CD14-positive monocyte (primary cell): ENCODE measurements at regions not wholly inside any gene's neighbourhood (a gene's known extent, or its start where the extent isn't known, plus 50 kb on each side); places are given as distances from the start of the nearest gene placed in this dataset.

Experiments
- DNase-seq, 3 donors: peaks; one replicate each; pipeline ENCODE4 v3.0.0-alpha.2; 2011 to 2022
- H2AFZ ChIP-seq: 2 replicates; pipeline ENCODE4 v1.6.0; 2012; ENCODE audit warnings: mild to moderate bottlenecking, low read depth, low read length, inconsistent platforms; ENCODE audit not compliant: insufficient read depth, poor library complexity, severe bottlenecking
- H3K27ac ChIP-seq, 2 donors: 1 replicate in 1 of 2; 2 replicates in 1 of 2; pipeline ENCODE4 v1.5.1; 2012 to 2013; ENCODE audit warnings: low read length in 2 of 2, control low read depth in 1 of 2, inconsistent platforms in 1 of 2, low read depth in 1 of 2, mild to moderate bottlenecking in 1 of 2
- H3K27me3 ChIP-seq, 2 donors: one replicate each; pipeline versions ENCODE4 v1.6.0 to v1.6.1; 2011 to 2013; ENCODE audit warnings: low read length in 2 of 2; ENCODE audit not compliant: control insufficient read depth in 2 of 2, insufficient read depth in 2 of 2
- H3K36me3 ChIP-seq, 2 donors: replicated peaks in 1 of 2; 1 replicate in 1 of 2; 2 replicates in 1 of 2; pipeline versions ENCODE4 v1.5.1 to v1.6.1; 2012 to 2013; ENCODE audit warnings: low read length in 2 of 2, control low read depth in 1 of 2, inconsistent platforms in 1 of 2, mild to moderate bottlenecking in 1 of 2; ENCODE audit not compliant: insufficient read depth in 2 of 2, control insufficient read depth in 1 of 2
- H3K4me1 ChIP-seq, 2 donors: 1 replicate in 1 of 2; 2 replicates in 1 of 2; pipeline versions ENCODE4 v1.5.1 to v1.6.1; 2012 to 2013; ENCODE audit warnings: low read length in 2 of 2, control low read depth in 1 of 2, inconsistent platforms in 1 of 2, mild to moderate bottlenecking in 1 of 2, moderate library complexity in 1 of 2; ENCODE audit not compliant: insufficient read depth in 2 of 2, control insufficient read depth in 1 of 2
- H3K4me2 ChIP-seq: replicated peaks from 2 replicates; pipeline ENCODE3; 2012; ENCODE audit warnings: low read length, moderate library complexity, mild to moderate bottlenecking; ENCODE audit not compliant: poor library complexity, severe bottlenecking; ENCODE audit errors: extremely low read depth
- H3K4me3 ChIP-seq, 3 experiments: fragments of 200-600 bp in 1 of 3; sonication (generic) in 1 of 3; replicated peaks in 1 of 3; 1 replicate in 2 of 3; 2 replicates in 1 of 3; pipeline ENCODE4 v1.5.1; 2011 to 2013; ENCODE audit warnings: low read length in 3 of 3, mild to moderate bottlenecking in 3 of 3, control low read depth in 2 of 3, low read depth in 2 of 3, inconsistent platforms in 1 of 3, moderate library complexity in 1 of 3
- H3K79me2 ChIP-seq: 2 replicates; pipeline ENCODE4 v1.6.0; 2012; ENCODE audit warnings: mild to moderate bottlenecking, control low read depth, inconsistent platforms, low read length, moderate library complexity; ENCODE audit not compliant: insufficient read depth
- H3K9ac ChIP-seq: 2 replicates; pipeline ENCODE4 v1.6.0; 2017; ENCODE audit warnings: low read length, mild to moderate bottlenecking; ENCODE audit not compliant: insufficient read depth, poor library complexity, severe bottlenecking
- H3K9me3 ChIP-seq, 2 donors: replicated peaks in 1 of 2; 1 replicate in 1 of 2; 2 replicates in 1 of 2; pipeline versions ENCODE4 v1.5.1 to v1.6.1; 2012 to 2013; ENCODE audit warnings: low read length in 2 of 2, control low read depth in 1 of 2; ENCODE audit not compliant: control insufficient read depth in 1 of 2, insufficient read depth in 1 of 2
- H4K20me1 ChIP-seq: 2 replicates; pipeline ENCODE4 v1.6.0; 2012; ENCODE audit warnings: mild to moderate bottlenecking, low read length, control low read depth, moderate library complexity; ENCODE audit not compliant: insufficient read depth
- H3K27ac Mint-ChIP-seq, 7 donors: one replicate each; pipeline ENCODE4 v1.8.0; 2020; ENCODE audit warnings: mild to moderate bottlenecking in 7 of 7, mixed read lengths in 7 of 7, moderate library complexity in 6 of 7, inconsistent platforms in 2 of 7
- H3K27me3 Mint-ChIP-seq, 3 donors: one replicate each; pipeline ENCODE4 v1.8.0; 2021 to 2022; ENCODE audit warnings: low read depth in 3 of 3, mild to moderate bottlenecking in 3 of 3, mixed read lengths in 3 of 3, moderate library complexity in 3 of 3, inconsistent platforms in 1 of 3
- H3K36me3 Mint-ChIP-seq, 2 donors: one replicate each; pipeline ENCODE4 v1.8.0; 2020; ENCODE audit warnings: mixed read lengths in 2 of 2, inconsistent platforms in 1 of 2, mild to moderate bottlenecking in 1 of 2
- H3K4me1 Mint-ChIP-seq: one replicate; pipeline ENCODE4 v1.8.0; 2020; ENCODE audit warnings: mild to moderate bottlenecking, mixed read lengths
- H3K4me3 Mint-ChIP-seq, 2 donors: one replicate each; pipeline ENCODE4 v1.8.0; 2020; ENCODE audit warnings: mild to moderate bottlenecking in 2 of 2, mixed read lengths in 2 of 2, moderate library complexity in 1 of 2
- H3K9me3 Mint-ChIP-seq, 7 donors: one replicate each; pipeline ENCODE4 v1.8.0; 2020 to 2022; ENCODE audit warnings: mixed read lengths in 7 of 7, mild to moderate bottlenecking in 6 of 7, moderate library complexity in 6 of 7, inconsistent platforms in 2 of 7
- CTCF ChIP-seq: fragments of 200-600 bp; IDR thresholded peaks from one replicate; pipeline ENCODE4 v1.8.0; 2022; ENCODE audit warnings: antibody characterized with exemption, mild to moderate bottlenecking
- WGBS: methylation state at CpG from one replicate; pipeline ENCODE4 v1.1.5; 2013; ENCODE audit warnings: missing lambda C conversion rate; ENCODE audit not compliant: insufficient coverage; 5-methylcytosine and 5-hydroxymethylcytosine counted together
- intact Hi-C, 2 donors: fragments of 100-400 bp; cut with micrococcal nuclease; formaldehyde crosslinking; loops; one replicate each; pipeline versions ENCODE4 v1.15.0 to v1.15.1; 2023

DNA sequence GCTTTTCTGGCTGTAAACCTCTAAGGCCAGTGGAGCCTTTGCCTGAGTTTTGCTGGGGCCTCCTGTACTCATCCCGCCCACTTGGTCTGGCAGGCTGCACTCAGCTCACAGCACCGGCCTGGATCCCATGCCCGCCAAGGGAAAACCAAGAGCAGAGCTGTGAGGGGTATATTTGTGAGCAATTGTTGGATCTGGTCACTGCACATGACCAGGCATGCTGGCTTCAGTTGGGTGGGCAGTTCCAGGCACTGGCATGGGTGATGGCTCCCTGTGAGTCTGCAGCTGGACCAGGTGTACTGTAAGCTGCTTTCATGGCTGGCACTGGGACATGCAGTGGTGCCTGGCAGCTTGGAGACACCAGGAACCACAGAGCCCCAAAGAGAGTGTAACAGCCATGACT lies 563.1 kb upstream of the RGS18 start:
- Histone ChIP-seq H2AFZ (no peak overlapping the region), H3K27ac (no peak overlapping the region), H3K4me3 (no peak overlapping the region), H3K36me3 (no peaks in the 10 kb centered on the region), H4K20me1 (no peaks in the 10 kb centered on the region), H3K4me1 (no peaks in the 10 kb centered on the region), H3K9ac (no peak overlapping the region), H3K27me3 (no peaks in the 10 kb centered on the region), H3K9me3 (peaks cover 4 to 9% of the 10 kb centered on the region in 2 donors), H3K79me2 (no peaks in the 10 kb centered on the region), H3K4me2 (no peak overlapping the region)
- TF ChIP-seq CTCF, result no peak
- H3K27ac Mint-ChIP-seq, result no peak overlapping the region
- 100% methylated on average over 3 of the region's 3 CpGs for WGBS
- peaks cover 5 to 9% (median 6%) of the 10 kb centered on the region in 7 donors for H3K9me3 Mint-ChIP-seq
- no peaks in the 10 kb centered on the region for H3K27me3 Mint-ChIP-seq
- H3K4me3 Mint-ChIP-seq, result no peak overlapping the region
- H3K36me3 Mint-ChIP-seq, result no peaks in the 10 kb centered on the region
- H3K4me1 Mint-ChIP-seq, result no peaks in the 10 kb centered on the region
- no peak for DNase-seq
- intact Hi-C loops, result no loop called here

DNA sequence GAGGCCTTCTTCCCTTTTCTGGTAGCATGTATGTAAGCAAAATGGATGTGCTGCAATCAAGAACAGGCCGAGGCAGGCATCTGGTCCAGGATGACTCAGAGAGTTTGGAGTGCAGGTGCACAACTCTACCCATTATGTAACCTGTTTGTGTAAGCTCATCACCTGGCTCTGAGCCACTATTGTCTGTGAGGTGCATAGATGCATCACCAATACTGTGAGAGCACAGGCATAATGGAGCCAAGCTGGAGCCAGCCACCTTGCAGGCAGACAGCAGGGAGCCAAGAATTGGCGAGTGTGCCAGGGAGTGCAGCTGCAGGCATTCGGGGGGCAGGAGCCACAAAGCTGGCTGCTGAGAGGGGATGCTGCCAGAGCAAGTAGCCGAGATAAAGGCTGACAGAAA lies 549.9 kb upstream of the RGS18 start:
- intact Hi-C loops, result no loop called here
- H3K9me3 Mint-ChIP-seq, result peaks cover 0 to 6% (median 4%) of the 10 kb centered on the region in 7 donors
- Histone ChIP-seq H3K36me3 (no peaks in the 10 kb centered on the region), H3K4me3 (no peak overlapping the region), H3K4me1 (no peaks in the 10 kb centered on the region), H3K27me3 (no peaks in the 10 kb centered on the region), H2AFZ (no peak overlapping the region), H3K79me2 (no peaks in the 10 kb centered on the region), H3K9ac (no peak overlapping the region), H3K9me3 (no peaks in the 10 kb centered on the region), H4K20me1 (no peaks in the 10 kb centered on the region), H3K4me2 (no peak overlapping the region), H3K27ac (no peak overlapping the region)
- no peaks in the 10 kb centered on the region for H3K36me3 Mint-ChIP-seq
- H3K27ac Mint-ChIP-seq, result no peak overlapping the region
- 96% methylated on average over 3 of the region's 4 CpGs for WGBS
- DNase-seq, result no peak
- TF ChIP-seq CTCF, result no peak
- no peak overlapping the region for H3K4me3 Mint-ChIP-seq
- no peaks in the 10 kb centered on the region for H3K4me1 Mint-ChIP-seq
- no peaks in the 10 kb centered on the region for H3K27me3 Mint-ChIP-seq
